ENCODE measurements at regions not wholly inside any gene's neighbourhood (a gene's known extent, or its start where the extent isn't known, plus 50 kb on each side); places are given as distances from the start of the nearest gene placed in this dataset.

GRCh38 chr5:155293605-155294178, 280.1 kb downstream of the KIF4B start:
- no peak for TF ChIP-seq CTCF (IDR thresholded peaks at IDR 0.05 in 4 of 5, conservative IDR thresholded peaks at IDR 0.05 in 1 of 5)
- TF ChIP-seq POLR2A (IDR thresholded peaks at IDR 0.05), result no peak

All from gastrocnemius medialis (tissue), 4 donors.